ENCODE measurements at regions not wholly inside any gene's neighbourhood (a gene's known extent, or its start where the extent isn't known, plus 50 kb on each side); places are given as distances from the start of the nearest gene placed in this dataset.
"Not testable (repeated sequence)": the region's sequence is repeated elsewhere in the genome, so short reads cannot be mapped to it uniquely, and the experiment has no call there.

DNA sequence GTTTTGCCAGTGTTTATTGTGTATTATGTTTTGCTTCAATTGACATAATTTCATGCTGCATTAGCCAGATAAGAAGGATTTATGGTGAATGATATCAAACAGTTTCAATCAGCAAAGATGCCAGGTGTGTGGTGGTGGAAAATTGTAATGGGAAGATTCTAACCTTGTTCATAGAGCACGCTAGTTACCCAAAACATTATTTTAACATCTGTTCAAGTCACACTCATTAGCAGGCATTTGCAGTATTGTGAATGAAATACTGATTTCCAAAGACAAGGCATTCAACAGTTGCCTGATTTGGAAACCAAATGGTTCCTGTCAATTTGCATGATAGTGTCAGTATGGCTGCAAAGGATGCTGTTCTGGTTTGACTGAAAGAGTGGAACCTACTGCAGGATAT is 129.7 kb downstream of the EPC1 start:
- DNase-seq (ENCODE audit: low read depth) = no peak

DNA sequence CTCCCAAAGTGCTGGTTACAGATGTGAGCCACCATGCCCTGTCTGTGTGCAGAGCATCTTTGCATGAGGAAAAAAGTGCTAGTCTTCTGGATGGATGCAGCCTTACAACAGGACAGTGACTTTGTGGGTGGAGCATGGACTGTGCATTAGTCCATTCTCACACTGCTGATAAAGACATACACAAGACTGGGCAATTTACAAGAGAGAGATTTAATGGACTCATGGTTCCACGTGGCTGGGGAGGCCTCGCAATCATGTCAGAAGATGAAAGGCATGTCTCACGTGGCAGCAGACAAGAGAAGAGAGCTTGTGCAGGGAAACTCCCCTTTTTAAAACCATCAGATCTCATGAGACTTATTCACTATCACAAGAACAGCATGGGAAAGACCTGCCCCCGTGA is 133.1 kb downstream of the EPC1 start:
- not testable (repeated sequence) for DNase-seq (ENCODE audit: low read depth)

DNA sequence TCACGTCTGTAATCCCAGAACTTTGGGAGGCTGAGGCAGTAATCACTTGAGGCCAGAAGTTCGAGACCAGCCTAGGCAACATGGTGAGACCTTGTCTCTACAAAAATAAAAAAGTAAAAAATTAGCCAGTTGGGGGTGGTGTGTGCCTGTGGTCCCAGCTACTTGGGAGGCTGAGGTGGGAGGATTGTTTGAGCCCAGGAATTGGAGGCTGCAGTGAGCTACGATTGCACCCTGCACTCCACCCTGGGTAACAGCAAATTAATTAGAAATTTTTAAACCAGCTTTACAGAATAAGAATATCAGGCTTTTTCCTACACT is 136.0 kb downstream of the EPC1 start:
- DNase-seq (ENCODE audit: low read depth) = no peak

DNA sequence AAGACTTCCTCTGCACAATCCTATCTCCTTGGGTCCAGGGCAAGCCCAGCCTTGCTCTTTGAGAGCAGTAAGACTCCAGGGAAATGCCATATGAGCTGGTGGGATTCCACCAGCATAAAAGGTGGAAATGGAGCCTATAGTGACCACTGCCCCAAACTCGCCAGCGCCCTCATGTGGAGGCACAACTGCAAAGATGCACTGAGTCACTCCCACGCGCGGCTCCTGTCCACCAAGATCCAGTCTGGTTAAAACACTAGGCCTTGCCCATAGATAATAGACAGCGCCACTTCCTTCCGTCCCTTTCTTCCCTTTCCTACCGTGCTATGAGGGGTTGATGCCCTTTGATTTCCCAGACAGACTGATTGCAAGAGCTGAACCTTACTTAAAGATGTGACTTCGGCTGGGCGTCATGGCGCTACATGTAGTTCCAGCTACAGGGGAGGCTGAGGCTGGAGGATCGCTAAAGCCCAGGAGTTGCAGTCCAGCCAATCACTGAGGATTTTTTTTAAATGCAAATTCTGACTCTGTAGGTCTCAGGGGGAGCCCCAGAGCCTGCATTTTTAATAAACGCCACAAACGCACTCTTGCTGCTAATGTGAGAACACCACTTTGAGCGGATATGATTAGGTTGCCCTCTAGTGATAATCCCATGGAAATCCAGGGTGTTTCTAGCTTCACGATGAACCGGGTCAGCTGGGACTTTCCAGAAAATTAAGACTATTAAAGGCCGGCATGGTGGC is 136.5 kb downstream of the EPC1 start:
- no peak for DNase-seq (ENCODE audit: low read depth)

DNA sequence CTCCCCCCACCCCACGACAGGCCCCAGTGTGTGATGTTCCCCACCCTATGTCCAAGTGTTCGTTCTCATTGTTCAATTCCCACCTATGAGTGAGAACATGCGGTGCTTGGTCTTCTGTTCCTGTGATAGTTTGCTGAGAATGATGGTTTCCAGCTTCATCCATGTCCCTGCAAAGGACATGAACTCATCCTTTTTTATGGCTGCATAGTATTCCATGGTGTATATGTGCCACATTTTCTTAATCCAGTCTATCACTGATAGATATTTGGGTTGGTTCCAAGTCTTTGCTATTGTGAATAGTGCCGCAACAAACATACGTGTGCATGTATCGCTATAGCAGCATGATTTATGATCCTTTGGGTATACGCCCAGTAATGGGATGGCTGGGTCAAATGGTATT is 139.0 kb downstream of the EPC1 start:
- DNase-seq (ENCODE audit: low read depth) = not testable (repeated sequence)

DNA sequence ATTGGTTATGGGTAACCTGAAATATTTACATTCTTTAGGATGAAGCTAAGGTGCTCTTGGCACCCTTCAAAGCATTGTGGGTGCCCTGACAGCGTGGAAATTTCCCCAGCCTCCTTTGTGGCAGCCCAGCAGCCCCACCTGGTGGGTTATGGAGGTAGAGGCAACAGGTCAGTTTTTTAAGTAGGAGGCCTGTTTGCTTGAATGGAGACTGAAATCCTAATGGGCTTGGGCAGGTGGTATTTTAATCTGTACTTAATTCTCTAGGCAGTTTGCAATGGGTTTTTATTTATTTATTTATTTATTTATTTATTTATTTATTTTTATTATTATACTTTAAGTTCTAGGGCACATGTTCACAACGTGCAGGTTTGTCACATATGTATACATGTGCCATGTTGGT is 139.4 kb downstream of the EPC1 start:
- no peak for DNase-seq (ENCODE audit: low read depth)

DNA sequence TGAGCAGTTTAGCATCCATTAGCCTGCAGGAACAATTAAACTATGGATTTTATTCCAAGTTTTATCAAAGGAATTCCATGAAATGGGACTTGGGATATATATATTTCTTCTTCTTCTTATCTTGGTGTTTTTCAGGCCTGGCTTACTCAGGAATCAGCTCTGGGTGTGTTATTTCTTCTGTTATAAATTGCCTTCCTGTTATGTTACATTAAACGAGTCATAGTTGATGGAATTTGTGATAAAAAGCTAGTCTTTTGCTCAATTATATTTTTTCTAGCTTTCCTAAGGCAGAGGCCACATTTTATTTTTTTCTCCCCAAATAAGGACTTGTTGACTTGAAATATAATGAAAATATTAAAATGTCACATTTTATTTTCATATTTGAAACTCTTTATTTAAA is 141.3 kb downstream of the EPC1 start:
- no peak for DNase-seq (ENCODE audit: low read depth)

DNA sequence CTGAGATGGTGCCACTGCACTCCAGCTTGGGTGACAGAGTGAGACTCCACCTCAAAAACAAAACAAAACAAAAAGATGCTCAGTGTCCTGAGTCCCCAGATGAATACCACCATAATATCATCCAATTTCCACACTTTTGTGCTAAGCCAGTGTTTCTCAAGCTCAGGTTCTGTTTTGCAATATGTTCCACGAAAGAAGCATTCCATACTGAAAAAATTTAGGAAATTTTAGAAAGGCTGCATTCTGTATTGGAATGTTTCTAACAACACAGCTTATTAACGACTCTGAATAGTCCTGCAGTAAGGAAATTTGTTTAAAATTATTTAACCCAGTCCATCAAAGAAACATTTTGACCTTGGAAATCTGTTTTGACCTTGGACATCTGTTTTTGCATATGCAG is 142.4 kb downstream of the EPC1 start:
- DNase-seq (ENCODE audit: low read depth) = no peak

DNA sequence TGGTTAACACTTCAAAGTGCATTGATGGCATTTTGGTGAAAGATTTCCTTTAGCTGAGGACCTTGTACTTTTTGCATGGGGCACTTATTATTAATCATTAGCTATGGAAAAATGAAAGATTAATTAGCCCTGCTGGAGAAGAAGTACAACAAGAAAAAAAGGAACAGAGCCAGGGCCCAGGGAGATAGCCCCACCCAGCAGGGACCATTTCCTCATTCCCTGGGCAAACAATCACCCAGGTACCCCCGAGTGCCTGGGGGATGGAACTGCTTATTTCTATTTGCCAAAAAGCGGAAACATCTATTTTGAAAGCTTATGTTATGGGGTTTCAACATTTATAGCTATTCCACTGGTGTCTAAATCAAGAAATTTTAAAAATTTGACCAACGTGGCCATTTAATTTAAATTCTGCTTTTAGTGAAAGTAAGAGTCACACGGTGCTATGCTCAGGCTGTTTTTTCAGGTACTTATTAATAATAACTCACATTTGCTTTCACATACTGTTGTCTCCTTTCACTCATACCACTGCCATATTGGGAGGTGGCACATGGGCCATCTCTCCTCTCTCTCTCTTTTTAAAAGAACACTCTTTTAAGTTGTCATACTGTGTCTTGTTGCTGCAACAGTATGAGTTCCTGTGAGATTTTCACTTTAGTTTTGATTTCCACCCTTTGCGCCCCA is 143.6 kb upstream of the KIF5B start:
- DNase-seq (ENCODE audit: low read depth) = no peak

DNA sequence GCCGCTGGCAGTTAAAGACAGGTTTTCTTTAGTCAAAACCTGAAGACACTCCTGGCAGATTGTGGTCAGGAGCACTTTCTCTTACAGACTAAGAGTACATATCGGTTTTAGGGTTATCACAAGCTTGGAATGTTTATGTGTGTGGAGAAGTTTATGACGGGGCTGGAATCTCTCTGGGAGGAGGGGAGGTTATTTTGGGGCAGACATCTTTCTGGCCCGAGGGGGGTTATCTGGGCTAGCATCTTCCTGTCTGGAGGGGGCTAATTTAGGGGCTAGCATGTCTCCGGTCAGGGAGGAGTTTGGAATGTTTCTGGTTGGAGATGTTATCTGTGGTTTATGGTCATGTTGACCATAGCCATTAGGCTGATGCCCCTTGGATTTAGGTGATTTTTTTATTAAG is 141.2 kb upstream of the KIF5B start:
- DNase-seq (ENCODE audit: low read depth) = no peak

DNA sequence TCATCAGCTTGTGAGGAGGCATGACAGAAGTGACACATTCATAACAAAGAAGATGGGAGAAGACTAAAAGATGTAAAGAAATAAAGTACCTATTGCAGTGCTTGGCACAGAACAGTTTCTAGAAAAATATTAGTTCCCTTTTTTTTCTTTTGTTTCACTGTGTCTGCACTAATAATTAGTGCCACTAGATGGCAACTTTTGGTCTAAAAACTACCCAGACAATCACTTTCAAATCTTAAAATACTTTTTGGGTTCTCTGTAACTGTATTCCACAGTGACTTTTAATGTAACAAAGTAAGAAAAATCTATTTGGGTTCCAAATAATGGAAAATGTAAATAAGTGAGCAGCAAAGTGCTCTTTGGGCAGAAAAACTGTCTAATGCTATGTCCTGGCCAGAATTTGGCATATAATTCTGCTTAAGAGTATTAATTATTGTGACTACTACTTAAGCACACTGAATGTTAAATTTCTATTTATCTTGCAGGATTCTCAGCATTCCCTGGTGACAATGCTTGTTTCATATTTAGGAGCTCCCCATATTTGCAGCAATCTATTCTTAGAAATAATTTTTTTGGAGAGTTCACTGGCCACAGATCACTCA is 134.8 kb upstream of the KIF5B start:
- DNase-seq (ENCODE audit: low read depth) = no peak

DNA sequence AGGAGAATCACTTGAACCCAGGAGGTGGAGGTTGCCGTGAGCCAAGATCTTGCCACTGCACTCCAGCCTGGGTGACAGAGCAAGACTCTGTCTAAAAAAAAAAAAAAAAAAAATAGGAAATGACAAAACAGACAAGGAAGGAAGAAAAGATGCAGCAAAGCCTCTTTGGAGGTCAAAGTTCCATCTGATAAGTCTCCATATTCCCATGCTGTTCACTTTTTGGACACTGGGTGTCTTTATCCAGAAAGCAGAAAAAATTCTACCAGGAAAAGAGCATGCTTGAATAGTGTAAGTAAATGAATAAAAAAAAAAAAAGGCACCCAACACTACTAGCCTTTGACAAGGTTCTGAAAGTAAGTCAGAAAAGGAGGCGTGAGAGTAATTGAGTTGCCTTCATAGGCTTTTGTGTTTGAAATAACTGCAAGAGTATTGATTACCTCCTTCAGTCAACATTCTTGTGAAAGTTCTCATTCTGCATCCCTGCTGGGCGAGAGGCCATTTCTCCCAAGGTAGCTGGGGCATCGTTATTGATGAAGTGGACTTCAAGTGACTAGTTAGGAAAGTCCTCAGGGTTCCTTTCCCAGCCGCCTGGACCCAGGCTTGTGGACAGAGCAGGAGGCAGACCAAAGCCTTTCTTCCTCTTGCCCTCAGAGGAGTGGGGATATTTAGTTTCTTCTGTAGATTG is 133.3 kb upstream of the KIF5B start:
- DNase-seq (ENCODE audit: low read depth) = no peak

DNA sequence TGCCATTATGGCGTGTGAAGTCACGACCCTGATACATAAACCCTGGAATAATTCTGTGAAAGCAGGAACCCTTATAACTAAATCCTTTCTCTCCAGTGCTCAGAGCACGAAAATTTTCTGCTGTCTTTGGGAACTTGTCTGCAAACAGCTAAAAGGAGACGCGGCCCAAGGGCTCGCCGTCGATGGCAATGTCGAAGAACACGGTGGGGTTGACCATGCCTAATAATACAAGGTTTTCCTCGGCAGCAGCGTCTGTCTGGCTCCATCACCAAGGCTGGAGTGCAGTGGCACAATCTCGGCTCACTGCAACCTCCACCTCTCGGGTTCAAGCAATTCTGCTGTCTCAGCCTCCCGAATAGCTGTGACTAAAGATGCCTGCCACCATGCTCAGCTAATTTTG is 132.4 kb upstream of the KIF5B start:
- DNase-seq (ENCODE audit: low read depth) = not testable (repeated sequence)

DNA sequence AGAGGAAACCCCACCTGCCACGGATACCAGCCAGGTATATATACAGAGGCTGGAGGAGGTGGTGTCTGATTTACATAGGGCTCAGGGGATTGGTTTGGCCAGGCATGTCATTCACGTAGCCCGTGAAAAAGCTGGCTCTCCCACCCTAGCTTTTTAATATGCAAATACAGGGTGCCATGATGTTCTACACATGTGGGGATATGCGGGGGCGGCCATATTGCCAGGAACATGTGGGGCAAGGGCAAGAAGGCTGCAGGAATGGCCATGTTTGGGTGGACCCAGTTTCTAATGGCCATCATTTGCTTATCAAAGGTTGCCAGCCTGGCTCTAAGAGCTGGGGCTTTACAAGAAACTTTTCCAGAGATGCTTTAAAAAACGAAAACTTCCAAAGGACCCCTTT is 131.5 kb upstream of the KIF5B start:
- no peak for DNase-seq (ENCODE audit: low read depth)

DNA sequence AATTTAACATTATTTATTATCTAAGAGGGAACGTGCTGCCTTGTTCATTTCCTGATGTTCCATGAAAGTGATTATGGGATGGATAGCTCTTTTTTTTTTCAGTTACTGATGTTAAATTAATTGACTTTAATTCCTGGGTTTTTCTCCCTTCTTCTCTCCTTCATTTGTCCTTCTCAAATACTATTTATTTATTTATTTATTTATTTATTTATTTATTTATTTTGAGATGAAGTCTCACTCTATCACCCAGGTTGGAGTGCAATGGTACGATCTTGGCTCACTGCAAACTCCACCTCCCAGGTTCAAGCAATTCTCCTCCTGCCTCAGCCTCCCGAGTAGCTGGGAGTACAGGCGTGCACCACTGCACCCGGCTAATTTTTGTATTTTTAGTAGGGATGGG is 127.4 kb upstream of the KIF5B start:
- DNase-seq (ENCODE audit: low read depth) = not testable (repeated sequence)

DNA sequence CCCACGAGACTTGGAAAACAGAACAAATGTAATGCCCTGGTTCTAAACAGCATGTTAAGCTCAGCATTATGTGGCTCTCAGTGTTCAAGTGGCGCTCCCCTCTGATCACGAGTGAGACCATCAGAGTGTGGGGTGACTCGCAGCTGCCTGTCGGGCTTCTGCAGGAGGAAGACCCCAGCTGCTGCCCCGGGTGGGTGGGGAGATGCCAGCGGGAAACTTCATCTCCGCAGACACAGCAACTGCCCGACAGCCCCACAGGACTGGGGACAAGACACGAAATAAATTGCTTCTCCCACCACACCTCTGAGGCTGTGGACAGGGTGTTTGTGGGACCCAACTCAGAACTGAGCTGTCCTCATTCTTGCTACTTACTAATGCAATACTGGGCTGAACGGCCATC is 126.3 kb upstream of the KIF5B start:
- DNase-seq (ENCODE audit: low read depth) = no peak

DNA sequence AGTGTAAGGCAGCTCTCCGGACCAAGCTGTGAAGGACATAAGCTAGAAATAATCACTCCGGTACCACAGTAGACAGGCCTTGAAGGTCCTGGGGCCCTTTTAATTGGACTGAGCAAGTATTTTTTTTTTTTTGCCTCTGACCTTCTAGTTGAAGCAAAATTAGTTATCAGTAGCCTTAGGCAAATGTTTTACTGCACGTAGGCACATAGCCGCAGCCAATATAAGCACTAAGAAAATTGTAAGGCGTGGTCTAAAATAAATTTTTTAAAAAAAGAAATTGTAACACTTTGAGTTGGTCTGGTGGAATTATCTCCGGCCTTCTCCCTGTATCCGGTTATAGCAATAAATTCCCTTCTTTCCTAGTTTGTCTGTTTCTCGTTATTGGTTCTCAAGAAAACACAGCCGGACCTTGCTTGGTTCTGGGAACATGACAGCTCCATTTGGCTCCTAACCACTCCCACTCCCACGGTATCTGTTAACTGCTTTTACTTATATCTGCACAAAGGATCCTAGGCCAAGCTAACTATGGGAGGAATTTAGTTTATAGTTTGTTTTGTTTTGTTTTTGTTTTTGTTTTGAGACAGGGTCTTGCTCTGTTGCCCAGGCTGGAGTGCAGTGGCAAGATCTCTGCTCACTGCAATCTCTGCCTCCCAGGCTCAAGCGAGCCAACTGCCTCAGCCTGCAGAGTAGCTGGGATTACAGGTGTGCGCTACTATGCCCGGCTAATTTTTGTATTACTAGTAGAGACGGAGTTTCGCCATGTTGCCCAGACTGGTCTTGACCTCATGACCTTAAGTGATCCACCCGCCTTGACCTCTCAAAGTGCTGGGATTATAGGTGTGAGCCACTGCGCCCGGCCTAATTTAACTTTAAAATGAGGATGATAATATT is 124.4 kb upstream of the KIF5B start:
- no peak for DNase-seq (ENCODE audit: low read depth)

DNA sequence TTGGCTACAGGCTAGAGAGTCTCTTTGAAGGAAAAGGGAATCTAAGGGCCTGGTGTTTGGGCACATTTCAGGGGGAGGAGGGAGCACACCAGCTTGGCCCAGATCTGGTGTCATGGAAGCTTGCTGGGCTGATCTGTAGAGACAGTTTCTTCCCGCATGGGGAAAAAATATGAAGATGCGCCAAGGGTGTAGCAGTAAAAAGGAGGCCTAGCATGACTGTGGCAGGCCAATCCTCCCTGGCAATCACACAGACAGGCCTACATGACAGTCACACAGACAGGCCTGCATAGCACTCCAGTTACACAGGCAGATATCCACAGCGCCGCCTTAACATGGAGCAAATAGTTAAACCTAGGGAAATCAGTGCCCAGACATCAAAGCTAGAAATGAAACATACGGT is 123.6 kb upstream of the KIF5B start:
- DNase-seq (ENCODE audit: low read depth) = no peak

DNA sequence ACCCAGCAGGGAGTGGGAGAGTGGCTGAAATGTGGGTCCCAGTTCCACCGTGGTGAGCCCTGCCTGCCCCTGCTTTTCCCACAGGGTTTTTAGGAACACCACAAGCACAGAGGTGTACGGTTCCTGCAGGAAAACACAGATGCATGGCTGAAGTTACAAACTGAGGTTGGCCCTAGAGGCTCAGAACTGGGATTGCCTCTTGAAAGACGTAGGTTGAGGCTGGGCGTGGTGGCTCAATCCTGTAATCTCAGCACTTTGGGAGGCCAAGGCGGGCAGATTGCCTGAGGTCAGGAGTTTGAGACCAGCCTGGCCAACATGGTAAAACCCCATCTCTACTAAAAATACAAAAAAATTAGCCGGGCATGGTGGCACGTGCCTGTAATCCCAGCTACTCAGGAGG is 121.4 kb upstream of the KIF5B start:
- DNase-seq (ENCODE audit: low read depth) = not testable (repeated sequence)

DNA sequence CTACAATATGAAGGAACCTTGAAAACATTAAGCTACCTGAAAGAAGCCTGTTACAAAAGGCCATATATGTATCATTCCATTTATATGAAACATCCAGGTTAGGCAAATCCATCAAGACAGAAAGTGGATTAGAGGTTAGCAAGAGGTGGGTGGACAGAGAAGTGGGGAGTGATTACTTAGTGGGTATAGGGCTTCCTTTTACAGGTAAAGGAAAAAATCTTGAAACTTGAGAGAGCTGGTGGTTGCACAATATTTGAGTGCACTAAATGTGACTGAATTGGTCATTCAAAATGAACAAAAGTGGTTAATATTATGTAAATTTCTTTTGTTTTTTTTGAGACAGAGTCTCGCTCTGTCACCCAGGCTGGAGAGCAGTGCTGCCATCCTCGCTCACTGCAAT is 119.4 kb upstream of the KIF5B start:
- no peak for DNase-seq (ENCODE audit: low read depth)

DNA sequence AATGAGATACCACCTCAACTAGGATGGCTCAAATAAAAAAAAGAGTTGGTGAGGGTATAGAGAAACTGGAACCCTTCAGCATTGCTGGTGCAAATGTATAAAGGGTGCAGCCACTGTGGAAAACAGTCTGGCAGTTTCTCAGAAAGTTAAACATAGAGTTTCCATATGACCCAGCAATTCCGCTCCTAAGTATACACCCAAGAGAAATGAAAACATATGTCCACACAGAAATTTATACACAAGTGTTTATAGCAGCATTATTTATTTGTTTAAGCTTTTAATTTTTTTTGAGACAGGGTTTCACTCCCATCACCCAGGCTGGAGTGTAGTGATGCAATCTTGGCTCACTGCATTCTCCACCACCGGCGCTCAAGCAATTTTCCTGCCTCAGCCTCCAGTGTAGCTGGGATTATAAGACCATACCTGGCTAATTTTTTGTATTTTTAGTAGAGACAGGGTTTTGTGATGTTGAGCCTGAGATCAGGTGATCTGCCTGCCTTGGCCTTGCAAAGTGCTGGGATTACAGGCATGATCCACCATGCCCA is 118.2 kb upstream of the KIF5B start:
- no peak for DNase-seq (ENCODE audit: low read depth)

DNA sequence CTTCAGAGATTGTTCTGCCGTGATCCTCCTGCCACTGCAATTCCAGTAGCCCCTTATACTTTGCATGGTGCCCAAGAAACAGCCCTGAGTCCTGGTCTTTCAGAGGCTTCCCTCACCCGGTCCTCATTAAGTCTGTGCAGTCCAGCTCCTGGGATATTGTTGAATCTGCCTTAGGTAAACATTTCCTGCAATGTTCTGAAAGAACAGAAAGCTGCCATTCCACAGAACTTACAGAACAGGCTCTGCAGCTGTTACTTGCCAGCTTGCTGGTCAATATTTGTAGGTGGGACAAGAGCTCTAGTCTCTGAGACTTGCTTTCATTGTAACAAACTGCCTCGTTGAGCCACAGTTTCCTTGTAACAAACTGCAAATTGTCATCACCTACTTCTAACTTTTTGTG is 115.0 kb upstream of the KIF5B start:
- no peak for DNase-seq (ENCODE audit: low read depth)

All from GM04504 (cell line).